HG03103 (cell line): ENCODE measurements at regions not wholly inside any gene's neighbourhood (a gene's known extent, or its start where the extent isn't known, plus 50 kb on each side); places are given as distances from the start of the nearest gene placed in this dataset.
"Not testable (repeated sequence)": the region's sequence is repeated elsewhere in the genome, so short reads cannot be mapped to it uniquely, and the experiment has no call there.

ENCODE experiments used
- ATAC-seq: cut with Tn5 transposase; IDR thresholded peaks from one replicate; pipeline ENCODE4 v1.9.1; 2021; ENCODE audit warnings: low read depth; ENCODE audit not compliant: unreplicated experiment

DNA sequence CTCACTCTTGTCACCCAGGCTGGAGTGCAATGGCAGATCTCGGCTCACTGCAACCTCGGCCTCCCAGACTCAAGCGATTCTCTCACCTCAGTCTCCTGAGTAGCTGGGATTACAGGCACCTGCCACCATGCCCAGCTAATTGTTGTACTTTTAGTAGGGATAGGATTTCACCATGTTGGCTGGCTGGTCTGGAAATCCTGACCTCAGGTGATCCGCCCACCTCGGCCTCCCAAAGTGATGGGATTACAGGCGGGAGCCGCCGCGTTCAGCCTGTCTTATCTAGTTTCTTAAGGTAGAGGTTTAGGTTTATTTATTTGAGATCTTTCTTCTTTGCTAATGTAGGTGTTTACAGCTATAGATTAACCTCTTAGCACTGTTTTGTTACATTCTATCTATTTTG is 708.8 kb downstream of the ZNF385D start:
- ATAC-seq: no peak

DNA sequence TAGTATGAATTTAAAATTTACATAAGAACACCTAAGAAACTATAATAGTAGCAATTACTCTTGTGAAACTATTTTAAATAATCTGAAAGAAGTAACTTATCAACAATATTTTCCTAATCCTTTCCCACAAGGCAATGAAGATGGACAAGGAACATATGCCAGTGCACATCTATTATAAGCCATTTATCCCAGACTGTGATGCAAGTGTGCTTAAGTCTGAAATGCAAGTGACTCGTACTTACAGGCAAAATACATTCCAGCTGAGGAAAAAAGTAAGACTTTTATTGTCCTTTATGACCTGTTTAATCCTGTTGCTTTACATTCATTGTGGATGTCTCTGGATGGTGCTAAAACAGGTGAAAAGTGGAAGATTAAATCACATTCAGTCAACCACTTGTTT is 709.4 kb downstream of the ZNF385D start:
- no peak for ATAC-seq

DNA sequence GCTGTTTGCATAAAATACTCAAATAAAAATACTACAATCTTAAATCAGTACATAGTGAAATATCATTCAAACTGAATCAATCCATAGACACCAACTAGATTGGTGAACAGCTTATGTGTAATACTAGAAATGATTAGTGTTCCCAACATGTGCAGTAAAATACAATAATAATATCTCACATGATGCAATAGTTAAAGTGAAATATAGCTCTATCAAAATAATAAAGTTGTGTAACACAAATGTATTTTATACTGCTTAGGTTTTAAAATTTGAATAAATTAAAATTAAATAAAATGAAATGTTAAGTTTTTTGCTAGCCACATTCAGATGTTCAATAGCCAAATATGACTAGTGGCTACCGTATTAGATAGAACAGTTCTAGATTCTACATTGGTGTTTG is 714.1 kb downstream of the ZNF385D start:
- no peak for ATAC-seq

DNA sequence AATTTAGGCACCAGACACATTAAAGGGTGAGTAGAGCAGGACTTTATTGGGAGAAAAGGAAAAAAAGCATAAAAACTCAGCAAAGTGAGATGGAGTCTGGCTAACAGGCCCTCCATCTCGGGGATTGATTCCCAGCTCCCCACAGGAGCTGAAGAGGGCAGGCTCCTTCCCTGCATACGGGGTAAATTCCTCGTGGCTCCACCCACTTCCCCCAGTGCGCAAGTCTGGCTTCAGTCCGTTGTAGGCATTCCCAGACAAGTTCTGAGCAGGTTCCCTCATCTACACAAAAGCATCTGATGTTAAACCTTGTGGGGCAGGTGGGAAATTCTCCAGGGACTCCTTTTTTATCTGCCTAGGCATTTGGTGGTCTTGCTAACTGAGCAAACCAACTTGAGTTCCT is 722.6 kb downstream of the ZNF385D start:
- ATAC-seq: no peak

DNA sequence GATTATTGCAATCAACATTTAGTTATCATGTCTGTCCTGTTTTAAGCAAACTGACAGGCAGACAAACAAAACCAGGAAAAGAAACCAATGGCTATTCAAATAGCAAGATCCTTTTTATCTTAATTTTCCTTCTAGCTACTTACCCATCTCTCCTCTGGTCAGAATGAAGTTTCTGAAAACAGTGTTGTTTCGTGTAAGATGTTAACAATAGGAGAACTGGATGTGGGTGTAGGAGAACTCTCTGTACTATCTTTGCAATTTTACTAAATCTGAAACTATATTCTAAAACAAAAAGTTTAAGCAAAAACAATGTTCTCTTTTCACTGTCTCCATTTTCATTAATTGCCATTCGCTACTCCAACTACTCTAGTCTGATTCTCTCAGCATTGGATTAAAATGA is 726.4 kb downstream of the ZNF385D start:
- no peak for ATAC-seq

DNA sequence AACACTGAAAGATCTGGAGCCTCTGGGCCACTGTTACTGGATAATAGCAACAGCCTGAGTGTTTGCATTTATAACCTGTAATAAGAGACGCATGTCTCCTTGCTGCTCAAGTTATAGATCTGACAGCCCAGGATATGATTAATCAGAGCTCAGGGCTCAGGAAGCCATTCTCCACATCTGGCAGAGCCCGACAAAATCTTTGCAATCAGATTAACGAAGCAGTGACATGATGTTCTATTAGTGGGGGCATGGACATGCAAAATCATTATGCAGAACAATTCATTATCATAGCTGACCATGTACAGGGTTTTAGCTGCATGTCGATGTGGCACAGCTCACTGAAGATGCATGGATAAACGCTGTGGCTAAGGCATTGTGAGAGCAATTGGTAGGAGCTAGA is 730.3 kb downstream of the ZNF385D start:
- no peak for ATAC-seq

DNA sequence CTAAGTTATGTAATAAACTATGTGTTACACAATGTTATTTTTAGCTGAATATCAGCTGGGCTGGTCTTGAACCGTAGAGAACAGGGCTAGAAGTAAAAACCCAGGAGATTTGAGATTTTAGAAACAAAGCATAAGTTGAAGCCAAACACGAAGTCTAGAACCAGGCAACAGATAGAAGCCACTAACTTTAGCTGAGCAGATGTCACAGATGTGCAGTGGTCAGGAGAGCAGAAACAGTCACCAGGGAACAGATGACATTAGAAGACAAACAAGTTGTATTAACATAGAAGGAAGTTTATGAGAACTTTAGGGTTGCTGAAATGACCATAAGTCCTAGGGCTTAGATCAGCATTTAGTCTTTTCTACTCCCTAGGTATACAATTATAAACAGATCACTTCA is 731.0 kb downstream of the ZNF385D start:
- ATAC-seq: no peak

DNA sequence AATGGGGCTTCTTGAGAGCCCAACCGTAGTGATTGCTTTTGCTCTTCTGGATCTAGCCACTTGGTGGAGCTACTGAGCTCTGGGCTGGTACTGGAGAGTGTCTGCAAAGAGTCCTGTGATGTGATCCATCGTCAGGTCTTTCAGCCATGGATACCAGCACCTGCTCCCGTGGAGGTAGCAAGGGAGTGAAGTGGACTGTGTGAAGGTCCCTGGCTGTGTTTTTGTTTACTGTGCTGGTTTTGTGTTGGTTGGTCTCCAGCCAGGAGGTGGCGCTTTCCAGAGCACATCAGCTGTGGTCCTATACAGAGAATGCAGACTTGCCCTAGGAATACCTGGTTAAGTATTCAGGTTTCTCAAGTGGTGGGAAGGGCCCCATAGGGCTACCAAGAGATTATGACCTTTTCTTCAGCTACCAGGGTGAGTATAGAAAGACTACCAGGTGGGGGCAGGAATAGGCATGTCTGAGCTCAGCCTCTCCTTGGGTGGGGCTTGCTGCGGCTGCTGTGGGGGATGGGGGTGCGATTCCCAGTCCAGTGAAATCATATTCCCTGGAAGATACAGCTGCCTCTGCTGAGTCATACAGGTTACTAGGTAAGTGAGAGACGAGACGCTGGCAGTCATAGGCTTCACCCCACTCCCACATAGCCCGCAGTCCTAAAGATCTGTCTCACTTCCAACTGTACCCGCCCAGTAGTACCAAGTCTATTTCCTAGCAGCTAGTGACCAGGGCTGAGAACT is 733.7 kb downstream of the ZNF385D start:
- ATAC-seq: no peak

DNA sequence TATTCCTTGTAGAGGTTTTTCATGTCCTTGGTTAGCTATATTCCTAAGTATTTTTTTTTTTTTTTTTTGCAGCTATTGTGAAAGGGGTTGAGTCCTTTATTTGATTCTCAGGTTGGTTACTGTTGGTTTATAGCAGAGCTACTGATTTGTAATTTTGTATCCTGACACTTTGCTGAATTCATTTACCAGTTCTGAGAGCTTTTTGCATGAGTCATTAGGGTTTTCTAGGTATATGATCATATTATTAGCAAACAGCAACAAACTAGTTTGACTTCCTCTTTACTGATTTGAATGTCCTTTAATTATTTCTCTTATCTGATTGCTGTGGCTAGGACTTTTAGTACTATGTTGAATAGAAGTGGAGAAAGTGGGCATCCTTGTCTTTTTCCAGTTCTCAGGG is 737.4 kb downstream of the ZNF385D start:
- no peak for ATAC-seq

DNA sequence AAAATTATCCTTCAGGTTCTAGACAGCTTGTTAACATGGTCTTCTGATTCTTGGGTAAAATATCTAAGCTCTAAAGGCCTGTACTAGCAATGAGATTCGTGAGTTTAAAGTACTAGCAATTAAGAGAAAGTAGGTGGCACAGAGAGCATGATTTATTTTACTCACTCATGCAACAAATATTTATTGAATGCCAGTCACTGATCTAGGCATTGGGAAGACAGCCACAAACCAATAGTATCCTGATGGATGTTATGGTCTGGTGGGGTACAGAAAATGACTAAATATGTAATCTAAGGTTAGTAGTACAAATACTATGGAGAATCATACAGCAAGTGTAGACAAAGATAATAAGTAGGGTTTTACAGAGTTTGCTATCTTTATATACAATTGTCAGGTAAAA is 751.3 kb downstream of the ZNF385D start:
- no peak for ATAC-seq

DNA sequence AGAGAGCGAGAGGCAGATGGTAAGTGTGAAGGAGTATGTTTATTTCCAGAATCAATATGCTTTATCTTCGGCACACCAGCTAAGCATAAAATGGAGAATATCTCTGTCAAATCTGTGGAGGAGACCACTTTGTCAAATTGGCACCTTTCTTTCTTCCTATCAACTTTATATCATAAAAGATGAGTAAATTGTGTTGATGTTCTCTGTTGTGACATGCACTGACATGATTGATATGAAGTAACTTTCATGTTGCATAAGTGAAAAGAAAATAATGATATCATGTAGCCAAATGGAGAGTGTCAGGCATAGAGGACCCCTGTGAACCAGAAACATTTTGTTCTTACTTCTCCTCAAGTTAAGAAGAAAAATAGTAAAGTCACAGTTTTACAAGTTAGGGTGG is 753.8 kb downstream of the ZNF385D start:
- no peak for ATAC-seq

DNA sequence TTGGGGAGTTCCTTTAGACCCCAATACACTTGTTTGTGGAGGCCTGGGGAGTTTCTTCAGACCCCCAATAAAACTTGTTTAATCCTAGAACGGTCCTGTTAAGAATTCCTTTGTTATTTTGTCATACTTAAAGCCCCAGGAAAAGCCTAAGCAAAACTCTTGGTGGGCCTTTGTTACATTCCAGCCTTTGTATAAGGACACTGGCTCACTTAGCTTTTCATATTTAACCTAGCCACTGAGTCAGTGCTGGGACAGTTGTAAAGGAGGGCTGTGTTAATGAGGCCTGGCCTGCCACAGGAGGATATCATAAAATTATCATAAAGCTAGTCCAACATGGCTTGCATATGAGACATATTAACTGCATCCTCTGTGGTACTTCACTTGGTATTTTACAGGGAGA is 760.1 kb downstream of the ZNF385D start:
- ATAC-seq: no peak

DNA sequence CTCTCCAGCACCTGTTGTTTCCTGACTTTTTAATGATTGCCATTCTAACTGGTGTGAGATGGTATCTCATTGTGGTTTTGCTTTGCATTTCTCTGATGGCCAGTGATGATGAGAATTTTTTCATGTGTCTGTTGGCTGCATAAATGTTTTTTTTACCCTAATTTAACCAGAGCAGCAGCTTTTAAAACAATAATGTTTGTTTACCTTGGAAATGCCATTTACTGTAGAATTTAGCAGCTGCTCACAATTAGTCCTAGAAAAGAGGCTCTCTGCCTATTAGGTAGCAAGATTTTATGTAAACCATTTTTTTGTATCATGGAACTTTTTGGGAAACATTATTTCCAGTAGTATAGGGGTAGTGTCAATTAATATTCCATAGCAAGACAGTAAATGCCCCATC is 761.4 kb downstream of the ZNF385D start:
- ATAC-seq: not testable (repeated sequence)

DNA sequence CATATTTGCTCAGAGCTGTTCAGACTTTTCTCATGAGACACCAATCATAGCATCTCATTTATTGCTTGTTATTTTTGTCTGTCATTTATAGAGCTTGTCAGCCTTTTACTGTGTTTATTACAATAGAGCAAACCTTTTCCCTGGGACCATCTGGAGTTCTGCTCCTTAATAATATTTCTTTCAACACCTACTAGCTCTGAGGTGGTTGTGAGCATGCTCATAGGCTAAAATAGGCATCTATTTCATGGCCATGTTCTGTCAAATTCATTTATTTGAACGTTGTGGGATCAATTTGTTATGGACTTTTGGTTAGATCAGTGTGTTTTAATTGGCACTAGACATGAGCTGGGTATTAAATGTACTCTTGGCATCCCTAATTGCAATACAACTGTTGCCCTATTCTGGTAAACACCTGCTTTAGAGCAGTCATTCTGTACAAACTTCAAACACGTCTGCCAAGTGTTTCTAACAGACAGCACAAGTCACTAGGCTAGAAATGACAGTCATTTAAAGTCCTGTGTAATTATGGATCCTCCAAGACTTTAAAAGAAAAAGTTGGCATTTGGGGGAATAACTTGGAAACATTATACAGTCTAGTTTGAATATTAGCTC is 766.3 kb downstream of the ZNF385D start:
- ATAC-seq: no peak

DNA sequence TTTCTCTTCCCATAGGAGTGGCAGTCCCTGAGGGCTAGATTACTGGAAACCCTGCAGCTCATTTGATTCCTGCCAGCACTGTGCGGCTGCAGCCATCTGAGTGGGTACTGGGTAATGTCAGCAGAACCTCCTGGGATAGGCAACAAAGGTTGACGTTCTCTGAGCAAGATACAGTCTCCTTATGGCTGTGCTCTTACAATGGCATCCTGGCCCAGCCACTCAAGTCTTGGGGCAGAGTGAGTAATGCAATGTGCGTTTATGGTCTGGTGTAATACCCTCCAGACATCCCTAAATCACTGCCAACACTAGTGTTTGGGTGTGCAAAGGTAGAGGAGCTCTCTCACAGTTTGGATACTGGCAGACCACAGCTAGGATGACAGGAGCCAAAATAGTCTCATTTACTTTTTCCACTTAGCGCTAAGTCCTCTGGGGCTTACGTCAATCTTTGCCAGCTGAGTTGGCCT is 775.8 kb downstream of the ZNF385D start:
- ATAC-seq: no peak

DNA sequence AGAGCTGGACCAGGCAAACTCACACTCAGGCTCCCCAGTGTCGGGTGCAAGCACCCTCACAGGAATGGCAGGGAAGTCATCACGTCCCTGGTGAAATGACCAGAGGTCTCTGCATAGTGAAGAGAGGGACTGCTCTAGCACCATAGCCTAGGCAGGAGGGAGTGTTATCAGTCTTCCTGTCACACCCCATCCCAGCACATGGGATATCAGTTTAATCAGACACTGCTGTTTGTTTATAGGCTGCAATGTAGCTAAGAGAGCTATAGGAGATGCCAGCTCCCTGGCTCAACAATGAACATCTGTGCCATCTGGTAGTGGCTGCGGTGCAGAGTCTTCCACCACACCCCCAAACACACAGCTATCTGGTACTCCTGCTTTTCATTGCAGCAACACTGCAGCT is 776.6 kb downstream of the ZNF385D start:
- ATAC-seq: no peak

DNA sequence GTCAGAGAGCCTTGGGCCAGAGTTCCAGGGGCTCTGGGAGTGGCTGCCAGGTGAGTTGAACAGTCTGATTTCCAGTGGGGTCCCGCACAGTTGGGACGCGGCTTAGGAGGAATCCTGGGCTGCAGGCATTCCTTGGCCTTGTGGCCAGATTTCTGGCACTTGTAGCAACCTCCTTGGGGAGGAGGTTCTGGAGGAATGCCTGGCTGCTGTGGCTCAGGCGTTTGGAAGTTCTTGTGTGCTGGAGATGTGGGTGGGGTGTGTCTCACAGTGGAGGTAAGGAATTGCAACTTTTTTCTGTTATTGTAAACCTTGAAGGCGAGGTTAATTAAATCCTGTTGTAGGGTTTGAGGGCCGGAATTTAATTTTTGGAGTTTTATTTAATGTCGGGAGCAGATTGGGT is 780.2 kb downstream of the ZNF385D start:
- ATAC-seq: not testable (repeated sequence)

DNA sequence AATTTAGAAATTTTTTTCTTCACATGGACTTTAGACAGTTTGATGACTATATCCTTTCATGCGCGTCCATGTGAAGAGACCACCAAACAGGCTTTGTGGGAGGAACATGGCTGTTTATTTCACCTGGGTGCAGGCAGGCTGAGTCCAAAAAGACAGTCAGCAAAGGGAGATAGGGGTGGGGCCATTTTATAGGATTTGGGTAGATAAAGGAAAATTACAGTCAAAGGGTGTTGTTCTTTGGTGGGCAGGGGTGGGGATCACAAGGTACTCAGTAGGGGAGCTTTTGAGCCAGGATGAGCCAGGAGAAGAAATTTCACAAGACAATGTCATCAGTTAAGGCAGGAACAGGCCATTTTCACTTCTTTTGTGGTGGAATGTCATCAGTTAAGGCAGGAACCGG is 781.5 kb upstream of the SGO1 start:
- ATAC-seq: not testable (repeated sequence)

DNA sequence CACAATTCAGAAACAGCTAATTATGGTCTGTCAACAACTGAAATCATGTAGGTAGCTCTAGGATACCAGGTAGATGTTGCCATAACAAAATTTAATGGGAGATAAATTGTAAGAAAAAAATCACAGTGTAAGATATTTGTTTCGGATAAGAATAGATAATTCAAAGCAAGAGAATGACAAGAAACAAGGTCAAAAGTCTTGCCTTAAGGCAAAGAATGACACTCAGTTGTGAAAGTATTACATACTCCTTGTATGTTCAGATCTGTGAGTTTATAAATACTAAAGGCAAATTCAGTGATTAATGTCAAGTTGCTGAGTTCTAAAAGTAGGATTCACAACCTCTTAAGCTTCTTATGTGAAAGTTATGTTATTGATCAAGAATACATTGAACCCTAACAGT is 772.2 kb upstream of the SGO1 start:
- ATAC-seq: no peak

DNA sequence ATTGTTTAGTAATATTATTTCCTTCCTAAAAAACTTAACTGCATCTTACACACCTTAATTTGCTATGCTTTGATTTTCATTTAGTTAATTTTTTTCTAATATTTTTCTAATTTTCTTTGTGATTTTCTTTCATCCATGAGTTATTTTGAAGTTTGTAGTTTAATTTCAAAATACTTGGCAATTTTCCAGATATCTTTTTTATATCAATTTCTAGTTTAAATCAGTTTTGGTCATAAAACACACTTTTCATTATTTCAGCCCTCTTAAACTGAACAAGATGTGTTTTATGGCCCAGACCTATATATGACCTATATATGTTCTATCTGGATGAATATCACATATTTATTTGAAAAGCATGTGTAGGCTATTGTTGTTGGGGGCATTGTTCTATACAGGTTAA is 759.9 kb upstream of the SGO1 start:
- no peak for ATAC-seq

DNA sequence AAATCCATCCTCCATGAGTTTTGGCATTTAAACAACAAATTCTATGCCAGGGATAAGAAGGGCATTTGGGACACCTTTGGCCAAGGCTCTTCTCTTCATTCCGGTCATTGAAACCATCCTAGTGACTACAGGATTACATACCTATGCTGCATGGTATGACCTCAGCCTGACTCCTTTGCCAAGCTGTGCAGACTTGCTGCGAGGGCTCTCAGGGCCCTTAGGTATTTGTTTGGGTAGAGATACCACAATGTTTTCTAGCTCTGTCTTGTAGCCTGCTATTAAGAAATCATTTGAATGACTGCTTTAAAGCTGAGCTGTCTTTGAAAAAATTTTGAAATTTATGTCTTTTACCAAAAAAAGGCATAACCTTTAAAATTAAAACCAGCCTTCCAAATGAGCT is 749.8 kb upstream of the SGO1 start:
- ATAC-seq: no peak

DNA sequence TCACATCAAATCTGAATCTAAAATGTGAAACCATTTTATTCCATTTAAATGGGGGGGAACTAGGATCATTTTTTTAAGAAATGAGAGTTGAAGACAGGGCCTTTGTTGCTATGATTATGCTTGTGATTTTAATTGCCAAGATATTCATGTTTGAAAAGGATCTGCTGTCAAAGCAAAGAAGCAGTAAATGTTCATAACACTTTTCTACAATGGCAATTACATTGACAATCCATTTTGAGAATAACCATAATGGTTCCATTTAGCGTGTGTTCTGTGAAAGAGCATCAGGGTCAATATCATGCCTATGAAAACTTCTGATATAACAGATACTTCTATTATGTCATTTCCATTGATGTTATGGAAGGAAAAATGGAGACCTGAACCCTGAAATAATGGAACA is 745.8 kb upstream of the SGO1 start:
- ATAC-seq: no peak
